Left renal pelvis (tissue), 4 donors: ENCODE measurements at regions not wholly inside any gene's neighbourhood (a gene's known extent, or its start where the extent isn't known, plus 50 kb on each side); places are given as distances from the start of the nearest gene placed in this dataset.

Source experiments
- DNase-seq, 4 donors: peaks; one replicate each; pipeline ENCODE4 v3.0.0-alpha.2; 2013; ENCODE audit warnings: low read depth in 4 of 4, low spot score in 3 of 4

DNA sequence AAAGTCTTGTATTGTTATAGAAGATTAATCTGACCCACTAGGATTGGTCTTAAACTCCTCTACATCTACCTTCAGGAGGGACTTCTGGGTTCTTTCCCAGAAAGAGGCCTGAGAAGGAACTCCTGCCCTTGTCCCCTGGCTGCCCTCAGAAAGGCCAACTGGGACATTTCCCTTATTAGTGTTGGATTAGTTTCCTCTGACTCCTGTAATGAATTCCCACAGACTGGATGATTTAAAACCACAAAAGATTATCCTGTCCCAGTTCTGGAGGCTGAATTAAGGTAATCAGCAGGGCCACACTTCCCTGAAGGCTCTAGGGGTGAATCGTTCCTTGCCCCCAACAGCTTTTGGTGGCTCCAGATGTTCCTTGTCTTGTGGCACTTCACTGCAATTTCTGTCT lies 102.8 kb upstream of the NMNAT3 start:
- peak in 1 of 4 donors; percentile 30 for DNase-seq

DNA sequence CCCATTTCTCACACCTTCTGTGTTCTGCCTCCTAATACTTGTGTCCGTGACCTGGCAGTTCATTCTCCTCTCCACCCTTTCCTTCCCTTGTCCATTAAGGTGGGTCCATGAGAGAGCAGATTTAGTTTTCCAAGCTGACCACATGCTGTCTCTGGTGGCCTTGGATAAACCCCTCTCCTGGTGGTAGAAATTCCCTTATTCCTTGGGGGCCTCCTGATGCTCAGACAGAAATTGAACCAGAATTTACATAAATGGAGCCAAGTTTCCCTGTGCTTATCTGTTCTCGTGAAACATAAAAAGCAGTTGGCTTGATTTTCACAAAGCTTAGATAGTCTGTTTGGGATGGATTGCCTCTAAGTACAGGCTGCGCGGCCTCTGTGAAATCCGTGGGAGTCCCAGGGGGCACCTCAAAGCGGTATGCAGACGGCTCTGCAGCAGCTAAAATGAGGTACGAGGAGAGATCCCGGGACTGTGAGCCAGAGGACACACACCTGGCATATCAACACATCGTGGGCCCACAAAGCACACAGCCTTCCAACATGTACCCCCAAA lies 101.0 kb upstream of the NMNAT3 start:
- DNase-seq, result no peak

GRCh38 chr3:139774560-139775302 lies 97.0 kb upstream of the NMNAT3 start:
- peak in 1 of 4 donors; percentile 15 for DNase-seq

- DNase-seq, result no peak
Observed at GRCh38 chr3:139772539-139773500, 95.0 kb upstream of the NMNAT3 start.

DNA sequence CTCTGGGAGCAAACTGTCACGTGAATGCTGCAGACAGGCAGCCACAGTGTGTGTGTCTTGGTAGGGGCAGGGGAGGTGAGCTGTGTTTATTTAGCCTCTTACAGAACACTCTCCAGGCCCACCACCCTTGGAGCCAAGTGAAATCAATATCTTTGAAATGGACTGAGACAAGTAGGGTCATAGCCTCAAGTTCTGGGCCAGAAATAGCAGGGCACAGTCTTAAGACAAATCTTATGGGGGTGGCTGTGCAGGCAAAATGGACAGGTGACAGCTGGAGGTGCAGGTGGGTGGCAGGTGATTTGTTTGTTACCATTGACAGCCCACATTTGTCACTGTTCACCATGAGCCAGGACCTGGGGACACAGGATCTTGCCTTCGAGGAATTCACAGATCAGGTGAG lies 93.6 kb upstream of the NMNAT3 start:
- no peak for DNase-seq

GRCh38 chr3:139770577-139770976 lies 92.8 kb upstream of the NMNAT3 start:
- DNase-seq, result no peak

GRCh38 chr3:139769796-139770195 lies 92.0 kb upstream of the NMNAT3 start:
- no peak for DNase-seq

GRCh38 chr3:139764936-139765335 lies 87.2 kb upstream of the NMNAT3 start:
- DNase-seq, result no peak

GRCh38 chr3:139764069-139764905 lies 86.5 kb upstream of the NMNAT3 start:
- no peak for DNase-seq

DNA sequence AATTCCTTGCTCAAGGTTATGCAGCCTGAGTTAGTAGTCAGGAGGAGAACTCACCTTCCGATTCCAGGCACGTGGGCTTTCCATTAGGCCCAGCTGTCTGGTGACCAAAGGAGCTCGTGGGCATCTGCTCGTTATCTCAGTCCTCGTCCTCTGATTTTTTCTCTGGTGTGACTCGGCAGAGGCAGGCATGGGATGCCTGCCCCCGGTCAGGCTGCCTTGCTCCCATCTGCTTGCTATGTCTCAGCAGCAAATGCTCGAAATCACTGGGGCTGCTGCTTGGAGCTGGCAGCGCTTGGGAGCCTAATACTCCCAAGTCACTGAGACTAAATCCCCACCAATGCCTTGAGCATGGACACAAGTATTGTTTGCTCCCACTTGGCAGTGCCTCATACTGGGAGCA lies 84.5 kb upstream of the NMNAT3 start:
- no peak for DNase-seq

- DNase-seq, result no peak
Observed at GRCh38 chr3:139759470-139759869, 81.7 kb upstream of the NMNAT3 start.

DNA sequence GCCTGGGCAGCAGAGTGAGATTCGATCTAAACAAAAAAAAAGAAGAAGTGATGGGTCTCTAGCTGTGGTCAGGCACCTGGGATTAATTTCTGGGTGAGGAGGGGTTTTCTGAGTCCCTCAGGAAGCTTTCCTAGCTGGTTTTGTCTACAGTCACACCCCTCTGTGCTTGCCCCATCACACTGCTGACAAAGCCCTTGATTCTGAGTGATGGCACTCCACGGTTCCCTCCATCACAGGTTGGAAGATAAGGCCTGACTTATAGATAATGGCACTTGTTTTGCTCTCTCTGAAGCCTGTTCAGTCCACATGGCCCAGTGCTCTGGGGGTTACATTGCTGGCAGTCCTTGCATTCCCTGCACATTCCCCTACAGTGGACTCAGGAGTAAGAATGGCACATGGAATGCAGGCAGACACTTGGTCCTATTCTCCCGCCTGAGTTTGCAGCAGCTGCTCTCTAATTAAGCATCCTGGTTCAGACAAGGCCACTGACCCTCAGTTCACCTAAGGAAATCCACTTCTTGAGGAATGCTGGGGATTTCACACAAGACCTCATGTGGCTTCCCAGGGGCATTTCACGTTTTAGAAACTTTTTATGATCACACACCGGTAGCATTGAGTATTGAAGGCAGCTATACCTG lies 81.0 kb upstream of the NMNAT3 start:
- DNase-seq, result no peak

GRCh38 chr3:139757448-139758030 lies 79.8 kb upstream of the NMNAT3 start:
- no peak for DNase-seq

- DNase-seq, result no peak
Observed at GRCh38 chr3:139756529-139757103, 78.8 kb upstream of the NMNAT3 start.

GRCh38 chr3:139755551-139755950 lies 77.8 kb upstream of the NMNAT3 start:
- DNase-seq, result no peak

DNA sequence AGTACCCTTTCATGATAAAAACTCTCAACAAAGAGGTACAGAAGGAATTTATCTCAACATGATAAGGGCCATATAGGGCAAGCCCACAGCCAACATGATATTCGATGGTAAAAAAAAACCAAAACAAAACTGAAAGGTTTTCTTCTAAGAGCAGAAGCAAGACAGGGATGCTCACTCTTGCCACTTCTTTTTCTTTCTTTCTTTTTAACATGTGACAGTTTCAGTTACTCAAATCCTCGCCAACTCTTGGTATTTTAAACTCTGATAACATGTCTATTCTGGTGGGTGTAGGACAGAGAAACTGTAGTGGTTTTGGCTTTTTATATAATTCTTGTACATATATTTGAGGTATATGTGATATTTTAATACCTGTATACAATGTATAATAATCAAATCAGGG lies 74.0 kb upstream of the NMNAT3 start:
- no peak for DNase-seq

- DNase-seq, result no peak
Observed at GRCh38 chr3:139746481-139746880, 68.7 kb upstream of the NMNAT3 start.

DNA sequence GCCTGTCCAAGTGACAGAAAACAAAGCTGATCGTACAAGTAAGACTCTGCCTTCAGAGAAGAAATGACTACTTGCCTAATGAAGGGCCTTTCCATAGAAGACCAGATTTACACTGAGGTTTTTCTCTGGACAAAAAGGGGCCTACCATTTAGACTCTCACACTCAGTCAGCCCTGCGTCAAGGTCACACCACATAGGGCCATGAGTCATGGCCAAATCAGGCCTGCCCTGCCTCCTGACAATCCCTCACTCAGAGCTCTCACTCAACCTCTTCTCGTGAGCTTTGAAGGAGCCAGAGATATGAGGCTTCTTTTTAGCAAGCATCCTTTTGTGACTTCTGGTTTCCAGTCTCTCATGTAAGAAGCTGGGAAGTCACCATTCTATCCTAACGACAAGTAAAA lies 68.1 kb upstream of the NMNAT3 start:
- no peak for DNase-seq

DNA sequence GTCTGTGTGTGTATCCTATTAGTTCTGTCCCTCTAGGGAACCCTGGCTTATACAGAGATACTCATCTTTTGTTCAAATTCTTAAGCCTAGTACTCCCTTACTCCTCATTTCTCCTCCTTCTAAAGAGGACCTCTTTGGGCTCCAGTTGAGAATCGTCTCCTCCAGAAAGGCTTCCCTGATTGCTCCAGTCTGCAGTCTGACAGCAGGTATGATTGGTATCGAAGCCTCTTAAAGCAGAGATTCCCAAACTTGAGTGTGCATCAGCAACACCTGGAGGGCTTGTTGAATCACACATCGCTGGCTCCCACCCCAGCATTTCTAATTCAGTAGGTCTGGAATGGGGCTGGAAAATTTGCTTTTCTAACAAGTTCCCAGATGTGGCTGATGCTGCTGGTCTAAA lies 60.9 kb upstream of the NMNAT3 start:
- DNase-seq, result no peak
